ENCODE measurements at regions not wholly inside any gene's neighbourhood (a gene's known extent, or its start where the extent isn't known, plus 50 kb on each side); places are given as distances from the start of the nearest gene placed in this dataset.
"Not testable (repeated sequence)": the region's sequence is repeated elsewhere in the genome, so short reads cannot be mapped to it uniquely, and the experiment has no call there.

- no peak for DNase-seq
Measured at GRCh38 chr5:90050103-90050502, 359.5 kb downstream of the CETN3 start.

- no peak for DNase-seq
Measured at GRCh38 chr5:90047113-90047512, 362.4 kb downstream of the CETN3 start.

GRCh38 chr5:90040082-90040481 lies 369.5 kb downstream of the CETN3 start:
- not testable (repeated sequence) for DNase-seq

- no peak for DNase-seq
Measured at GRCh38 chr5:90037646-90038045, 371.9 kb downstream of the CETN3 start.

GRCh38 chr5:90022711-90023053 lies 386.9 kb downstream of the CETN3 start:
- no peak for DNase-seq

GRCh38 chr5:90022002-90022710 lies 387.4 kb downstream of the CETN3 start:
- DNase-seq: no peak

GRCh38 chr5:90020575-90021538 lies 388.7 kb downstream of the CETN3 start:
- DNase-seq: no peak

- DNase-seq: no peak
Measured at GRCh38 chr5:90017239-90017638, 392.3 kb downstream of the CETN3 start.

- DNase-seq: no peak
Measured at GRCh38 chr5:90015584-90016018, 394.0 kb downstream of the CETN3 start.

GRCh38 chr5:90014420-90014819 lies 395.1 kb downstream of the CETN3 start:
- no peak for DNase-seq

GRCh38 chr5:90000351-90000750 lies 409.2 kb downstream of the CETN3 start:
- DNase-seq: no peak

GRCh38 chr5:89998519-89999305 lies 410.8 kb downstream of the CETN3 start:
- no peak for DNase-seq

- DNase-seq: no peak
Measured at GRCh38 chr5:89996890-89997289, 412.7 kb downstream of the CETN3 start.

GRCh38 chr5:89996335-89996734 lies 413.2 kb downstream of the CETN3 start:
- DNase-seq: no peak

GRCh38 chr5:89994266-89994665 lies 415.3 kb downstream of the CETN3 start:
- DNase-seq: no peak

GRCh38 chr5:89992201-89992600 lies 417.4 kb downstream of the CETN3 start:
- no peak for DNase-seq

- DNase-seq: no peak
Measured at GRCh38 chr5:89991592-89991991, 418.0 kb downstream of the CETN3 start.

GRCh38 chr5:89989776-89990175 lies 419.8 kb downstream of the CETN3 start:
- no peak for DNase-seq

GRCh38 chr5:89988998-89989655 lies 420.4 kb downstream of the CETN3 start:
- DNase-seq: no peak

GRCh38 chr5:89988129-89988810 lies 421.3 kb downstream of the CETN3 start:
- no peak for DNase-seq

- DNase-seq: no peak
Measured at GRCh38 chr5:89983216-89983615, 426.3 kb downstream of the CETN3 start.
